Astrocyte (in vitro differentiated cells and primary cell): ENCODE measurements at regions not wholly inside any gene's neighbourhood (a gene's known extent, or its start where the extent isn't known, plus 50 kb on each side); places are given as distances from the start of the nearest gene placed in this dataset.

Experiments
- DNase-seq: peaks from one replicate; pipeline ENCODE4 v3.0.0-alpha.2; 2010; ENCODE audit warnings: low read depth
- FAIRE-seq: peaks from 2 replicates; lab custom pipeline; 2011; peaks lifted over from hg19 to GRCh38; lab: Jason Lieb, UNC
- H2AFZ ChIP-seq: 2 replicates; pipeline ENCODE4 v1.6.0; 2012; ENCODE audit warnings: low read depth, low read length, inconsistent platforms
- H3K27ac ChIP-seq: 2 replicates; pipeline ENCODE4 v1.5.1; 2011; ENCODE audit warnings: low read depth, low read length, inconsistent platforms
- H3K27me3 ChIP-seq: 2 replicates; pipeline ENCODE4 v1.6.0; 2011; ENCODE audit warnings: low read length, inconsistent platforms; ENCODE audit not compliant: insufficient read depth
- H3K36me3 ChIP-seq: 2 replicates; pipeline ENCODE4 v1.5.1; 2011; ENCODE audit warnings: low read length, inconsistent platforms; ENCODE audit not compliant: insufficient read depth
- H3K4me1 ChIP-seq: 2 replicates; pipeline ENCODE4 v1.5.1; 2011; ENCODE audit warnings: low read length, inconsistent platforms; ENCODE audit not compliant: insufficient read depth
- H3K4me2 ChIP-seq: 2 replicates; pipeline ENCODE4 v1.6.0; 2012; ENCODE audit warnings: low read length, inconsistent platforms
- H3K4me3 ChIP-seq: 2 replicates; pipeline ENCODE4 v1.5.1; 2011; ENCODE audit warnings: low read depth, mild to moderate bottlenecking, low read length, inconsistent platforms; ENCODE audit not compliant: insufficient read depth
- H3K79me2 ChIP-seq: 2 replicates; pipeline ENCODE4 v1.6.0; 2012; ENCODE audit warnings: mild to moderate bottlenecking, low read length, inconsistent platforms; ENCODE audit not compliant: insufficient read depth
- H3K9ac ChIP-seq: 2 replicates; pipeline ENCODE4 v1.6.0; 2012; ENCODE audit warnings: mild to moderate bottlenecking, low read length, inconsistent platforms
- H3K9me3 ChIP-seq: 2 replicates; pipeline ENCODE4 v1.5.1; 2012; ENCODE audit warnings: low read depth, mild to moderate bottlenecking, low read length, inconsistent platforms; ENCODE audit not compliant: insufficient read depth
- H4K20me1 ChIP-seq: 2 replicates; pipeline ENCODE4 v1.6.0; 2012; ENCODE audit warnings: low read length, inconsistent platforms; ENCODE audit not compliant: insufficient read depth
- H3K27ac Mint-ChIP-seq: one replicate; pipeline ENCODE4 v1.8.0; 2021; ENCODE audit warnings: mild to moderate bottlenecking, mixed read lengths; ENCODE audit not compliant: unreplicated experiment
- H3K27me3 Mint-ChIP-seq: one replicate; pipeline ENCODE4 v1.8.0; 2021; ENCODE audit warnings: low read depth, mixed read lengths; ENCODE audit not compliant: unreplicated experiment
- H3K36me3 Mint-ChIP-seq: one replicate; pipeline ENCODE4 v1.8.0; 2021; ENCODE audit warnings: low read depth, mixed read lengths; ENCODE audit not compliant: unreplicated experiment
- H3K4me1 Mint-ChIP-seq: one replicate; pipeline ENCODE4 v1.8.0; 2021; ENCODE audit warnings: low read depth, mixed read lengths; ENCODE audit not compliant: unreplicated experiment
- H3K4me3 Mint-ChIP-seq: one replicate; pipeline ENCODE4 v1.8.0; 2021; ENCODE audit warnings: mild to moderate bottlenecking, moderate library complexity, mixed read lengths; ENCODE audit not compliant: unreplicated experiment
- H3K9me3 Mint-ChIP-seq: one replicate; pipeline ENCODE4 v1.8.0; 2021; ENCODE audit warnings: mild to moderate bottlenecking, mixed read lengths; ENCODE audit not compliant: unreplicated experiment
- CTCF ChIP-seq: IDR thresholded peaks from 2 replicates; pipeline ENCODE4 v1.5.1; 2011; ENCODE audit warnings: low read depth, mild to moderate bottlenecking, inconsistent platforms, low read length, moderate library complexity; ENCODE audit not compliant: insufficient read depth
- EZH2 ChIP-seq: IDR thresholded peaks from 2 replicates; pipeline ENCODE4 v1.6.1; 2012; ENCODE audit warnings: mild to moderate bottlenecking, low read length, inconsistent platforms; ENCODE audit not compliant: insufficient read depth

DNA sequence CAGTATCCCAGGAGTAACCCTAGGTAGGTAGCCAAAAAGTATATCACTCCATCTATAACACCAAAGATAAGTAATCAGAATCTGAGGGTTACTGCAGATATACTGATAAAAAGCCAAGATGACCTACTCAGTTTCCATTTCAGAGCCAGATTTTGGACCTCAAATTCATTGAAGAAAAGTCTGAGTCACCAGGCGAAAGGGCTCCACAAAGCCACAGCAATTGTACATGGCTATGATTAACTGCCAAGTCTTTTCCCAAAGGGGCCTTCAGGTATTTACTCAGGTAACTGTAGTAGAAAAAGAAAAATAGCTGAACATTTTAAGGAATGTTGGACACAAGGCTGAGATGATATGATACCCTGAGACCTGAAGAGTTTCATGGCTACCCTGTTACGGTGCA lies 75.6 kb upstream of the KCNH7 start:
- H2AFZ ChIP-seq: no peak overlapping the region
- H3K9me3 ChIP-seq: no peaks in the 10 kb centered on the region
- Mint-ChIP-seq H3K9me3 (peaks cover 4% of the 10 kb centered on the region), H3K27ac (no peak overlapping the region), H3K4me1 (peaks cover 3% of the 10 kb centered on the region), H3K4me3 (no peak overlapping the region), H3K27me3 (no peaks in the 10 kb centered on the region), H3K36me3 (no peaks in the 10 kb centered on the region)
- H4K20me1 ChIP-seq: no peaks in the 10 kb centered on the region
- H3K4me3 ChIP-seq: no peak overlapping the region
- TF ChIP-seq EZH2: no peak
- no peak for TF ChIP-seq CTCF
- no peak overlapping the region for H3K4me2 ChIP-seq
- H3K4me1 ChIP-seq: no peaks in the 10 kb centered on the region
- no peak overlapping the region for H3K27ac ChIP-seq
- no peaks in the 10 kb centered on the region for H3K79me2 ChIP-seq
- H3K27me3 ChIP-seq: no peaks in the 10 kb centered on the region
- DNase-seq (peak; percentile 37), FAIRE-seq (no peak)
- no peak overlapping the region for H3K9ac ChIP-seq
- no peaks in the 10 kb centered on the region for H3K36me3 ChIP-seq

GRCh38 chr2:162912787-162913186 lies 74.2 kb upstream of the KCNH7 start:
- Histone ChIP-seq H3K9me3 (no peaks in the 10 kb centered on the region), H3K4me1 (no peaks in the 10 kb centered on the region), H3K36me3 (no peaks in the 10 kb centered on the region), H3K27me3 (no peaks in the 10 kb centered on the region), H3K79me2 (no peaks in the 10 kb centered on the region), H3K4me2 (no peak overlapping the region), H3K27ac (no peak overlapping the region), H3K9ac (no peak overlapping the region), H2AFZ (no peak overlapping the region), H3K4me3 (no peak overlapping the region), H4K20me1 (no peaks in the 10 kb centered on the region)
- peaks cover 4% of the 10 kb centered on the region for H3K9me3 Mint-ChIP-seq
- DNase-seq (no peak), FAIRE-seq (no peak)
- no peak for TF ChIP-seq EZH2
- TF ChIP-seq CTCF: no peak
- no peak overlapping the region for H3K4me3 Mint-ChIP-seq
- H3K4me1 Mint-ChIP-seq: no peaks in the 10 kb centered on the region
- H3K27ac Mint-ChIP-seq: no peak overlapping the region
- H3K36me3 Mint-ChIP-seq: no peaks in the 10 kb centered on the region
- no peaks in the 10 kb centered on the region for H3K27me3 Mint-ChIP-seq

- H3K4me3 Mint-ChIP-seq: no peak overlapping the region
- Histone ChIP-seq H3K27ac (no peak overlapping the region), H2AFZ (no peak overlapping the region), H3K27me3 (no peaks in the 10 kb centered on the region), H4K20me1 (no peaks in the 10 kb centered on the region), H3K4me1 (no peaks in the 10 kb centered on the region), H3K4me3 (no peak overlapping the region), H3K4me2 (no peak overlapping the region), H3K9ac (no peak overlapping the region), H3K9me3 (no peaks in the 10 kb centered on the region), H3K79me2 (no peaks in the 10 kb centered on the region), H3K36me3 (no peaks in the 10 kb centered on the region)
- TF ChIP-seq CTCF: no peak
- TF ChIP-seq EZH2: no peak
- DNase-seq: no peak
- no peak overlapping the region for H3K27ac Mint-ChIP-seq
- no peaks in the 10 kb centered on the region for H3K27me3 Mint-ChIP-seq
- no peaks in the 10 kb centered on the region for H3K9me3 Mint-ChIP-seq
- no peaks in the 10 kb centered on the region for H3K36me3 Mint-ChIP-seq
- FAIRE-seq: no peak
- peaks cover 18% of the 10 kb centered on the region for H3K4me1 Mint-ChIP-seq
Measured at GRCh38 chr2:162908567-162908966, 70.0 kb upstream of the KCNH7 start.
